ENCODE measurements at regions not wholly inside any gene's neighbourhood (a gene's known extent, or its start where the extent isn't known, plus 50 kb on each side); places are given as distances from the start of the nearest gene placed in this dataset.

- TF ChIP-seq ZNF790 (CRISPR knock-in tag; IDR thresholded peaks at IDR 0.05; ENCODE audit: borderline replicate concordance) (no peak), NBN (conservative IDR thresholded peaks at IDR 0.05) (no peak), SOX13 (IDR thresholded peaks at IDR 0.05) (no peak), SOX13 (CRISPR knock-in tag; conservative IDR thresholded peaks at IDR 0.05 in 1 of 2, IDR thresholded peaks at IDR 0.05 in 1 of 2) (peak in 1 of 2 experiments; percentile 82; a peak in 2 of 4 replicates), ATF7 (IDR thresholded peaks at IDR 0.05) (no peak), ATF7 (CRISPR knock-in tag; IDR thresholded peaks at IDR 0.05) (no peak), SOX5 (CRISPR knock-in tag; IDR thresholded peaks at IDR 0.05; ENCODE audit: borderline replicate concordance) (peak; percentile 57; the same call in 1 of the 2 replicates), ZNF558 (CRISPR knock-in tag; IDR thresholded peaks at IDR 0.05; ENCODE audit: borderline replicate concordance) (no peak), HOXA9 (CRISPR knock-in tag; IDR thresholded peaks at IDR 0.05; ENCODE audit: borderline replicate concordance) (no peak), FOXP4 (CRISPR knock-in tag; IDR thresholded peaks at IDR 0.05) (peak; percentile 49; the same call in 1 of the 2 replicates), MZF1 (CRISPR knock-in tag; IDR thresholded peaks at IDR 0.05; ENCODE audit: borderline replicate concordance) (no peak), ATF3 (CRISPR knock-in tag; IDR thresholded peaks at IDR 0.05) (no peak), SIX1 (CRISPR knock-in tag; IDR thresholded peaks at IDR 0.05; ENCODE audit: borderline replicate concordance) (0 out of 2 replicates have a peak, but pooled peaks have one; percentile 46), THAP8 (CRISPR knock-in tag; IDR thresholded peaks at IDR 0.05; ENCODE audit: borderline replicate concordance) (no peak), ZNF567 (CRISPR knock-in tag; IDR thresholded peaks at IDR 0.05; ENCODE audit: borderline replicate concordance) (no peak), STAG1 (CRISPR knock-in tag; IDR thresholded peaks at IDR 0.05) (peak; percentile 9; the same call in 1 of the 2 replicates), HHEX (CRISPR knock-in tag; IDR thresholded peaks at IDR 0.05) (peak; percentile 65; the same call in 1 of the 2 replicates), BCL6 (CRISPR knock-in tag; IDR thresholded peaks at IDR 0.05) (peak; percentile 25; the same call in 1 of the 2 replicates), GFI1 (CRISPR knock-in tag; IDR thresholded peaks at IDR 0.05; ENCODE audit: borderline replicate concordance) (peak; percentile 55; the same call in 1 of the 2 replicates), NR2F2 (IDR thresholded peaks at IDR 0.05; ENCODE audit: borderline replicate concordance, low read depth) (peak; percentile 80), FOXA3 (CRISPR knock-in tag; IDR thresholded peaks at IDR 0.05) (peak; percentile 75), RARA (CRISPR knock-in tag; IDR thresholded peaks at IDR 0.05) (peak; percentile 44; the same call in 1 of the 2 replicates), SRF (IDR thresholded peaks at IDR 0.05; ENCODE audit: low read depth, low read length) (0 out of 2 replicates have a peak, but pooled peaks have one; percentile 47), AGO2 (optimal IDR thresholded peaks at IDR 0.05; ENCODE audit: low read depth, low read length) (no peak), SIN3B (IDR thresholded peaks at IDR 0.05; ENCODE audit: low read length) (no peak), CREM (IDR thresholded peaks at IDR 0.05) (peak; percentile 60; the same call in 1 of the 2 replicates), CREM (CRISPR knock-in tag; IDR thresholded peaks at IDR 0.05) (no peak), SMC3 (IDR thresholded peaks at IDR 0.05; ENCODE audit: low read length) (no peak)
- TF ChIP-seq, protein P1, sequence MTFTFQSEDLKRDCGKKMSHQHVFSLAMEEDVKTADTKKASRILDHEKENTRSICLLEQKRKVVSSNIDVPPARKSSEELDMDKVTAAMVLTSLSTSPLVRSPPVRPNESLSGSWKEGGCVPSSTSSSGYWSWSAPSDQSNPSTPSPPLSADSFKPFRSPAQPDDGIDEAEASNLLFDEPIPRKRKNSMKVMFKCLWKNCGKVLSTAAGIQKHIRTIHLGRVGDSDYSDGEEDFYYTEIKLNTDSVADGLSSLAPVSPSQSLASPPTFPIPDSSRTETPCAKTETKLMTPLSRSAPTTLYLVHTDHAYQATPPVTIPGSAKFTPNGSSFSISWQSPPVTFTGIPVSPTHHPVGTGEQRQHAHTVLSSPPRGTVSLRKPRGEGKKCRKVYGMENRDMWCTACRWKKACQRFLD (CRISPR knock-in tag; IDR thresholded peaks at IDR 0.05; ENCODE audit: borderline replicate concordance): no peak
Measured at GRCh38 chr12:75798136-75798926, 233.2 kb downstream of the PHLDA1 start (continued).
